ENCODE measurements at regions not wholly inside any gene's neighbourhood (a gene's known extent, or its start where the extent isn't known, plus 50 kb on each side); places are given as distances from the start of the nearest gene placed in this dataset.
A peak's percentile ranks its signal among the peaks of the same experiment; 100 is the strongest.

- no peaks in the 10 kb centered on the region for H3K36me3 ChIP-seq (ENCODE audit: control insufficient read depth in 2 of 2, insufficient read depth in 2 of 2, low read length in 1 of 2)
- BruUV-seq (replicated peaks): no TSS peak
- H3K79me2 ChIP-seq (ENCODE audit: control insufficient read depth, insufficient read depth, low read length): no peaks in the 10 kb centered on the region
- no peak overlapping the region for H3K4me3 ChIP-seq
- intact Hi-C loops (cut with micrococcal nuclease; ENCODE audit: unreplicated experiment): no loop called here
- TF ChIP-seq JUNB (IDR thresholded peaks at IDR 0.05) (no peak), FOXM1 (IDR thresholded peaks at IDR 0.05; ENCODE audit: low read depth, low read length) (no peak), BRCA1 (IDR thresholded peaks at IDR 0.05; ENCODE audit: low read depth, low read length) (no peak), MEF2A (IDR thresholded peaks at IDR 0.05; ENCODE audit: insufficient read depth, low read depth, low read length) (no peak), MYB (IDR thresholded peaks at IDR 0.05; ENCODE audit: borderline replicate concordance, low read depth, low read length) (no peak), TCF7 (IDR thresholded peaks at IDR 0.05; ENCODE audit: borderline replicate concordance) (no peak)
- ChIA-PET SMC1A (ENCODE audit: uncharacterized antibody, unreplicated experiment) (no interaction called here), POLR2A (no interaction called here), RAD21 (ENCODE audit: unreplicated experiment) (no interaction called here), CTCF (no interaction called here)
- H2AFZ ChIP-seq (ENCODE audit: control insufficient read depth, low read depth, low read length): no peak overlapping the region
- WGBS (ENCODE audit: insufficient coverage, insufficient replicate concordance, low lambda C conversion rate, missing lambda C conversion rate): 5% methylated on average over 2 of the region's 2 CpGs
- no peaks in the 10 kb centered on the region for H3K9me3 ChIP-seq (replicated peaks; ENCODE audit: control insufficient read depth, insufficient read depth, low read length)
- no peaks in the 10 kb centered on the region for H3K4me1 ChIP-seq (ENCODE audit: control insufficient read depth, insufficient read depth, low read length)
- no peak overlapping the region for H3K27ac ChIP-seq (ENCODE audit: control insufficient read depth, insufficient read depth)
- no peak overlapping the region for H3K4me2 ChIP-seq (ENCODE audit: control insufficient read depth, insufficient read depth)
- DNase-seq (ENCODE audit: low read depth, low spot score) (no peak), FAIRE-seq (no peak), ATAC-seq (no peak)
- no peaks in the 10 kb centered on the region for H3K27me3 ChIP-seq (replicated peaks in 1 of 2; ENCODE audit: control insufficient read depth in 2 of 2, insufficient read depth in 2 of 2, low read length in 1 of 2)
- no peaks in the 10 kb centered on the region for H4K20me1 ChIP-seq (ENCODE audit: control insufficient read depth, insufficient read depth)
- in situ Hi-C loops (cut with MboI): no loop called here
- no peak overlapping the region for H3K9ac ChIP-seq (ENCODE audit: control insufficient read depth, insufficient read depth, low read length)
Measured at GRCh38 chr4:58766763-58767162, 1656.6 kb upstream of the IGFBP7 start.

GRCh38 chr4:58761563-58761962 is 1651.4 kb upstream of the IGFBP7 start:
- RAD21 ChIA-PET (ENCODE audit: unreplicated experiment): no interaction called here

More at GRCh38 chr4:58761563-58761962, 1651.4 kb upstream of the IGFBP7 start:
- ATAC-seq (peak; percentile 88), DNase-seq (ENCODE audit: low read depth, low spot score) (no peak), FAIRE-seq (no peak)
- no peak overlapping the region for H3K27ac ChIP-seq (ENCODE audit: control insufficient read depth, insufficient read depth)
- H3K79me2 ChIP-seq (ENCODE audit: control insufficient read depth, insufficient read depth, low read length): no peaks in the 10 kb centered on the region
- no peaks in the 10 kb centered on the region for H3K27me3 ChIP-seq (replicated peaks in 1 of 2; ENCODE audit: control insufficient read depth in 2 of 2, insufficient read depth in 2 of 2, low read length in 1 of 2)
- no peak overlapping the region for H3K4me2 ChIP-seq (ENCODE audit: control insufficient read depth, insufficient read depth)
- H3K9ac ChIP-seq (ENCODE audit: control insufficient read depth, insufficient read depth, low read length): no peak overlapping the region
- in situ Hi-C loops (cut with MboI): no loop called here
- no TSS peak for BruUV-seq (replicated peaks)
- ChIA-PET SMC1A (ENCODE audit: uncharacterized antibody, unreplicated experiment) (interaction anchor here (1.2 to 1.5 kb wide), 2 partner anchors 27 to 401 kb away, joined by 3 read pairs; no protein-coding TSS in a partner anchor), POLR2A (no interaction called here), CTCF (no interaction called here)
- no peaks in the 10 kb centered on the region for H3K36me3 ChIP-seq (ENCODE audit: control insufficient read depth in 2 of 2, insufficient read depth in 2 of 2, low read length in 1 of 2)
- 57% methylated on average over 2 of the region's 2 CpGs for WGBS (ENCODE audit: insufficient coverage, insufficient replicate concordance, low lambda C conversion rate, missing lambda C conversion rate)
- H3K9me3 ChIP-seq (replicated peaks; ENCODE audit: control insufficient read depth, insufficient read depth, low read length): no peaks in the 10 kb centered on the region
- H3K4me3 ChIP-seq: no peak overlapping the region
- TF ChIP-seq CHD2 (IDR thresholded peaks at IDR 0.05; ENCODE audit: borderline replicate concordance, low read depth, low read length) (no peak), RELB (IDR thresholded peaks at IDR 0.05; ENCODE audit: low read depth) (0 out of 2 replicates have a peak, but pooled peaks have one; percentile 52), IKZF2 (IDR thresholded peaks at IDR 0.05) (peak in 1 of 2 experiments; percentile 31; a peak in 1 of 4 replicates), MTA2 (IDR thresholded peaks at IDR 0.05; ENCODE audit: low read depth) (peak; percentile 46; the same call in 1 of the 2 replicates)
- no peaks in the 10 kb centered on the region for H4K20me1 ChIP-seq (ENCODE audit: control insufficient read depth, insufficient read depth)
- no peak overlapping the region for H2AFZ ChIP-seq (ENCODE audit: control insufficient read depth, low read depth, low read length)
- intact Hi-C loops (cut with micrococcal nuclease; ENCODE audit: unreplicated experiment): no loop called here
- no peaks in the 10 kb centered on the region for H3K4me1 ChIP-seq (ENCODE audit: control insufficient read depth, insufficient read depth, low read length)

All from GM12878 (cell line).